ENCODE measurements at regions not wholly inside any gene's neighbourhood (a gene's known extent, or its start where the extent isn't known, plus 50 kb on each side); places are given as distances from the start of the nearest gene placed in this dataset.

DNA sequence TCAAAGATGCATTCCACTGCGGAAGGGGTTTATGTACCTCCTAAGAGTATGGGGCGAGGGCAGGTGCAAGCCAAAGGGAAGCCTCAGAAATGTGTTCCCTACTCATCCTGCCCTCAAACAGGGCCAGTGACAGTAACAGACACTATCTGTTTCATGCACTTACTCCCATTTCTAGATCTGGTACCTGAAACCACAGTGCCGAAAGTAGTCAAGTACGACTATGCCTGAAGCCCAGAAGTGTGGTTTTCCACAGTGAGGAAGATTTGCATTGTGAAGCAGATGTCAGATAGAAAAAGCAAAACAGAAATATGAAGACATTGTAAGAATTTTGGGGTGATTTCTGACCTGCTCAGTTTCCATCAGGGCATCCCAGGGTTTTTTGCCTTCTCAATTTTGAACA is 748.7 kb downstream of the RNF144A start:
- no peaks in the 10 kb centered on the region for H3K9me3 ChIP-seq (ENCODE audit: control insufficient read depth in 3 of 3, low read length in 3 of 3)
- H3K4me1 ChIP-seq (ENCODE audit: control insufficient read depth in 3 of 3, insufficient read depth in 3 of 3, low read length in 3 of 3), result no peaks in the 10 kb centered on the region
- H3K27ac ChIP-seq (ENCODE audit: low read depth, low read length), result no peak overlapping the region
- peaks cover 0 to 3% (median 2%) of the 10 kb centered on the region in 3 donors for H3K27me3 ChIP-seq (ENCODE audit: control insufficient read depth in 3 of 3, insufficient read depth in 3 of 3, low read length in 3 of 3)
- no peak overlapping the region for H3K9ac ChIP-seq (ENCODE audit: low read depth in 1 of 3, low read length in 3 of 3)
- no peak overlapping the region for H3K4me3 ChIP-seq (ENCODE audit: low read length in 3 of 3)
- no peaks in the 10 kb centered on the region for H3K36me3 ChIP-seq (ENCODE audit: control insufficient read depth in 3 of 3, insufficient read depth in 3 of 3, low read length in 3 of 3)

GRCh38 chr2:7666596-7667259 is 749.5 kb downstream of the RNF144A start:
- peaks cover 0 to 3% (median 2%) of the 10 kb centered on the region in 3 donors for H3K27me3 ChIP-seq (ENCODE audit: control insufficient read depth in 3 of 3, insufficient read depth in 3 of 3, low read length in 3 of 3)
- no peak overlapping the region for H3K9ac ChIP-seq (ENCODE audit: low read depth in 1 of 3, low read length in 3 of 3)
- no peak overlapping the region for H3K4me3 ChIP-seq (ENCODE audit: low read length in 3 of 3)
- no peaks in the 10 kb centered on the region for H3K36me3 ChIP-seq (ENCODE audit: control insufficient read depth in 3 of 3, insufficient read depth in 3 of 3, low read length in 3 of 3)
- H3K27ac ChIP-seq (ENCODE audit: low read depth, low read length), result no peak overlapping the region
- H3K9me3 ChIP-seq (ENCODE audit: control insufficient read depth in 3 of 3, low read length in 3 of 3), result no peaks in the 10 kb centered on the region
- no peaks in the 10 kb centered on the region for H3K4me1 ChIP-seq (ENCODE audit: control insufficient read depth in 3 of 3, insufficient read depth in 3 of 3, low read length in 3 of 3)

DNA sequence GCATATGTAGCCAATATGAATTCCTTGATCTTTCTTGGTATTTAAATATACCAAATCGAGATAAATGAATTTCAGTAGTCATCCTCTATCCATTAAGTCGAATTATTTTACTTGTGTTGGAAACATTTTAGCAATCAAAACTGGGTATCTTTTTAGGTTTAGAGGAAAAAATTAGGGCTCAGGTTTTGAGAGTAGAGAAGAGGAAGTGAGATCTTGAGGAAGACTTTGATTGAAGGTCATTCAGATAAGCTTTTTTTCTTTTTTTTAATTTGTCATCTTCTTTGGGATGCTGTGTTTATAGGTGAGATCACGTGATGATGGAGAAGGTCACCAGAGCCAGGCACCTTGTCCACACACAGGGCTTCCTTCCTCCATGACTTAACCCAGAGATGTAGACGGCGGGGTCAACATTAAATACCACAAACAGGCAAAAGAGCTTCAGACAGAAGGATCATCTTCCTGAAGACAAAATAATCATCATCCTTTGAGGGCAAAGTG is 750.1 kb downstream of the RNF144A start:
- Histone ChIP-seq H3K9me3 (ENCODE audit: control insufficient read depth in 3 of 3, low read length in 3 of 3) (no peaks in the 10 kb centered on the region), H3K27ac (ENCODE audit: low read depth, low read length) (no peak overlapping the region), H3K4me1 (ENCODE audit: control insufficient read depth in 3 of 3, insufficient read depth in 3 of 3, low read length in 3 of 3) (no peaks in the 10 kb centered on the region), H3K27me3 (ENCODE audit: control insufficient read depth in 3 of 3, insufficient read depth in 3 of 3, low read length in 3 of 3) (peaks cover 0 to 3% (median 0%) of the 10 kb centered on the region in 3 donors), H3K36me3 (ENCODE audit: control insufficient read depth in 3 of 3, insufficient read depth in 3 of 3, low read length in 3 of 3) (no peaks in the 10 kb centered on the region), H3K9ac (ENCODE audit: low read depth in 1 of 3, low read length in 3 of 3) (no peak overlapping the region), H3K4me3 (ENCODE audit: low read length in 3 of 3) (no peak overlapping the region)

- Histone ChIP-seq H3K27me3 (ENCODE audit: control insufficient read depth in 3 of 3, insufficient read depth in 3 of 3, low read length in 3 of 3) (peaks cover 0 to 3% (median 0%) of the 10 kb centered on the region in 3 donors), H3K27ac (ENCODE audit: low read depth, low read length) (no peak overlapping the region), H3K4me3 (ENCODE audit: low read length in 3 of 3) (no peak overlapping the region), H3K4me1 (ENCODE audit: control insufficient read depth in 3 of 3, insufficient read depth in 3 of 3, low read length in 3 of 3) (no peaks in the 10 kb centered on the region), H3K9me3 (ENCODE audit: control insufficient read depth in 3 of 3, low read length in 3 of 3) (no peaks in the 10 kb centered on the region), H3K9ac (ENCODE audit: low read depth in 1 of 3, low read length in 3 of 3) (no peak overlapping the region), H3K36me3 (ENCODE audit: control insufficient read depth in 3 of 3, insufficient read depth in 3 of 3, low read length in 3 of 3) (no peaks in the 10 kb centered on the region)
These were observed 753.9 kb downstream of the RNF144A start for GRCh38 chr2:7670905-7671641.

DNA sequence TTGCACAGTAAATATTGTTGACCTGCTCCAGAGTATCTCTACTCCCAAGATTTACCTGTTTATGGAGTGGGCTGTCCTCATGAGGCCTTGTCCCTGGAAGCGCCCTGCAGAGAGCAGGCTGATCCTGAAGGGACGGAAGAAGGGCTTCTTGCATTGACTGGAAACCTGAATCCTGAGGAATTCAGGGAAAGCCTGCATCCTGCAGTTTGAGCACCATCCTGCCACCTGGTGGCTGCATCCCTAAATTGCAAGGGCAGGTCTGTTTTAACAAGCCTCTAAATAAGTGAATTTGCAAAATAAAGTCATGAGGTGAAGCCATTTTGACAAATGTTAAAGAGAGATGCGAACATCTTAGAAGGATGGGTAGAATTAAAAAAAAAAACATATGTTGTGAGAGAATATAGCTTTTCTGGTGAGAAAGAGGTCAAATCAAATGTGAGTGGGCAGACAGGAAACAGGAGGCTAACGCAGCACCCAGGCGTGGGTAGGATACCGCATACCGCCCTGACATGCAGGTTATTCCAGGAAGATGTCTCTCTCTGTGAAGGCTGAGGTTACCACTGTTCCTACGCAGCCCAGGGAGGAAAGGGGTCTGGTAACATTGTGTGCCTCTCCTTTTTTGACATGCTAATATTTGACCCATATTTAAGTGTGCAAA is 754.9 kb downstream of the RNF144A start:
- Histone ChIP-seq H3K4me3 (ENCODE audit: low read length in 3 of 3) (no peak overlapping the region), H3K27ac (ENCODE audit: low read depth, low read length) (no peak overlapping the region), H3K36me3 (ENCODE audit: control insufficient read depth in 3 of 3, insufficient read depth in 3 of 3, low read length in 3 of 3) (no peaks in the 10 kb centered on the region), H3K9me3 (ENCODE audit: control insufficient read depth in 3 of 3, low read length in 3 of 3) (no peaks in the 10 kb centered on the region), H3K27me3 (ENCODE audit: control insufficient read depth in 3 of 3, insufficient read depth in 3 of 3, low read length in 3 of 3) (no peaks in the 10 kb centered on the region), H3K9ac (ENCODE audit: low read depth in 1 of 3, low read length in 3 of 3) (no peak overlapping the region), H3K4me1 (ENCODE audit: control insufficient read depth in 3 of 3, insufficient read depth in 3 of 3, low read length in 3 of 3) (no peaks in the 10 kb centered on the region)

- H3K9me3 ChIP-seq (ENCODE audit: control insufficient read depth in 3 of 3, low read length in 3 of 3), result no peaks in the 10 kb centered on the region
- H3K27ac ChIP-seq (ENCODE audit: low read depth, low read length), result no peak overlapping the region
- H3K4me1 ChIP-seq (ENCODE audit: control insufficient read depth in 3 of 3, insufficient read depth in 3 of 3, low read length in 3 of 3), result no peaks in the 10 kb centered on the region
- no peak overlapping the region for H3K9ac ChIP-seq (ENCODE audit: low read depth in 1 of 3, low read length in 3 of 3)
- H3K27me3 ChIP-seq (ENCODE audit: control insufficient read depth in 3 of 3, insufficient read depth in 3 of 3, low read length in 3 of 3), result no peaks in the 10 kb centered on the region
- H3K4me3 ChIP-seq (ENCODE audit: low read length in 3 of 3), result no peak overlapping the region
- H3K36me3 ChIP-seq (ENCODE audit: control insufficient read depth in 3 of 3, insufficient read depth in 3 of 3, low read length in 3 of 3), result no peaks in the 10 kb centered on the region
These were observed 755.5 kb downstream of the RNF144A start for GRCh38 chr2:7672685-7673071.

DNA sequence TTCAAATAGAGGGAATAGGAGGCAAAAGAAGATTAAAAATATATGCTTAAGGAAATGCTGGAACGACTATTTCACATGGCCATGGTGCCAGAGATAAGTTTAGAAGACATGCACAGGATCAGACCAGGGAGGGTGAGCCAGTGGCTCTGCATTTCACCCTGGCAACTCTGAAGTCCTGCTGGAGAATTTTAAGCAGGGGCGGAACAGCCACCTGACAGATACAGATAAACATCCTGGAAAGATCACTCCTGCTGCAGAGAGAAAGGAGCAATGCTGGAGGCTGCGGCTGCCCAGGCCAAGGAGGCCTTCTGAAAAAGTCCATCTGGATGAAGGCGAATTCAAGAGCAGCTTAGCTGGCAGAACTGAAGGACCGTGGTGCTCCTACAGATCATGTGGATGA is 755.9 kb downstream of the RNF144A start:
- H3K9me3 ChIP-seq (ENCODE audit: control insufficient read depth in 3 of 3, low read length in 3 of 3), result no peaks in the 10 kb centered on the region
- no peaks in the 10 kb centered on the region for H3K4me1 ChIP-seq (ENCODE audit: control insufficient read depth in 3 of 3, insufficient read depth in 3 of 3, low read length in 3 of 3)
- no peaks in the 10 kb centered on the region for H3K36me3 ChIP-seq (ENCODE audit: control insufficient read depth in 3 of 3, insufficient read depth in 3 of 3, low read length in 3 of 3)
- no peak overlapping the region for H3K27ac ChIP-seq (ENCODE audit: low read depth, low read length)
- no peaks in the 10 kb centered on the region for H3K27me3 ChIP-seq (ENCODE audit: control insufficient read depth in 3 of 3, insufficient read depth in 3 of 3, low read length in 3 of 3)
- no peak overlapping the region for H3K9ac ChIP-seq (ENCODE audit: low read depth in 1 of 3, low read length in 3 of 3)
- H3K4me3 ChIP-seq (ENCODE audit: low read length in 3 of 3), result no peak overlapping the region

DNA sequence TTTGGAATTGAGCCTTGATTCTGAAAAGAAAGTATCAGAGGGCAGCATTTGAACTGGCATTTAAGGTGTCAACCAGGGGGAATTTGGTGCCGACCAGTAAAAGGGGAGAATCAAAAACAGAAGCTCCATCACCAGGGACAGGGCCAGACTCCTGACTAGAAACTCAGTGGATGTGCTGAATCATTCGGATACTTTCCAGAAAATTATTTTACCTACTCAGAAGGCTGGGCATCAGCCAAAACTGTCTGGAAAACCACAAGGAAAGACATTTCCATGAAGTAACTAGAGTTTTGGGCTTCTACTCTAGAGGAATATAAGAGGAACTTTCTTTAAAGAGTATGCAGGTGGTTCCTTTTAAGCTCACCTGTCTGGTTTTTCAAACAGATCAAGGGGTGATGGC is 756.6 kb downstream of the RNF144A start:
- H3K9me3 ChIP-seq (ENCODE audit: control insufficient read depth in 3 of 3, low read length in 3 of 3), result no peaks in the 10 kb centered on the region
- H3K9ac ChIP-seq (ENCODE audit: low read depth in 1 of 3, low read length in 3 of 3), result no peak overlapping the region
- H3K4me1 ChIP-seq (ENCODE audit: control insufficient read depth in 3 of 3, insufficient read depth in 3 of 3, low read length in 3 of 3), result no peaks in the 10 kb centered on the region
- no peak overlapping the region for H3K27ac ChIP-seq (ENCODE audit: low read depth, low read length)
- H3K4me3 ChIP-seq (ENCODE audit: low read length in 3 of 3), result no peak overlapping the region
- H3K27me3 ChIP-seq (ENCODE audit: control insufficient read depth in 3 of 3, insufficient read depth in 3 of 3, low read length in 3 of 3), result no peaks in the 10 kb centered on the region
- no peaks in the 10 kb centered on the region for H3K36me3 ChIP-seq (ENCODE audit: control insufficient read depth in 3 of 3, insufficient read depth in 3 of 3, low read length in 3 of 3)

GRCh38 chr2:7674606-7675005 is 757.4 kb downstream of the RNF144A start:
- H3K4me1 ChIP-seq (ENCODE audit: control insufficient read depth in 3 of 3, insufficient read depth in 3 of 3, low read length in 3 of 3), result no peaks in the 10 kb centered on the region
- H3K27ac ChIP-seq (ENCODE audit: low read depth, low read length), result no peak overlapping the region
- no peaks in the 10 kb centered on the region for H3K27me3 ChIP-seq (ENCODE audit: control insufficient read depth in 3 of 3, insufficient read depth in 3 of 3, low read length in 3 of 3)
- no peaks in the 10 kb centered on the region for H3K36me3 ChIP-seq (ENCODE audit: control insufficient read depth in 3 of 3, insufficient read depth in 3 of 3, low read length in 3 of 3)
- H3K9me3 ChIP-seq (ENCODE audit: control insufficient read depth in 3 of 3, low read length in 3 of 3), result no peaks in the 10 kb centered on the region
- H3K4me3 ChIP-seq (ENCODE audit: low read length in 3 of 3), result no peak overlapping the region
- no peak overlapping the region for H3K9ac ChIP-seq (ENCODE audit: low read depth in 1 of 3, low read length in 3 of 3)

- no peaks in the 10 kb centered on the region for H3K4me1 ChIP-seq (ENCODE audit: control insufficient read depth in 3 of 3, insufficient read depth in 3 of 3, low read length in 3 of 3)
- H3K27ac ChIP-seq (ENCODE audit: low read depth, low read length), result no peak overlapping the region
- H3K36me3 ChIP-seq (ENCODE audit: control insufficient read depth in 3 of 3, insufficient read depth in 3 of 3, low read length in 3 of 3), result no peaks in the 10 kb centered on the region
- H3K4me3 ChIP-seq (ENCODE audit: low read length in 3 of 3), result no peak overlapping the region
- no peak overlapping the region for H3K9ac ChIP-seq (ENCODE audit: low read depth in 1 of 3, low read length in 3 of 3)
- no peaks in the 10 kb centered on the region for H3K9me3 ChIP-seq (ENCODE audit: control insufficient read depth in 3 of 3, low read length in 3 of 3)
- H3K27me3 ChIP-seq (ENCODE audit: control insufficient read depth in 3 of 3, insufficient read depth in 3 of 3, low read length in 3 of 3), result no peaks in the 10 kb centered on the region
These were observed 759.5 kb downstream of the RNF144A start for GRCh38 chr2:7676714-7677113.
